Suppressor macrophage treated with lipopolysaccharide for 4 hours (primary cell): ENCODE measurements at regions not wholly inside any gene's neighbourhood (a gene's known extent, or its start where the extent isn't known, plus 50 kb on each side); places are given as distances from the start of the nearest gene placed in this dataset.
A peak's percentile ranks its signal among the peaks of the same experiment; 100 is the strongest.

ENCODE experiments used
- DNase-seq: peaks from one replicate; pipeline ENCODE4 v3.0.0-alpha.2; 2020

DNA sequence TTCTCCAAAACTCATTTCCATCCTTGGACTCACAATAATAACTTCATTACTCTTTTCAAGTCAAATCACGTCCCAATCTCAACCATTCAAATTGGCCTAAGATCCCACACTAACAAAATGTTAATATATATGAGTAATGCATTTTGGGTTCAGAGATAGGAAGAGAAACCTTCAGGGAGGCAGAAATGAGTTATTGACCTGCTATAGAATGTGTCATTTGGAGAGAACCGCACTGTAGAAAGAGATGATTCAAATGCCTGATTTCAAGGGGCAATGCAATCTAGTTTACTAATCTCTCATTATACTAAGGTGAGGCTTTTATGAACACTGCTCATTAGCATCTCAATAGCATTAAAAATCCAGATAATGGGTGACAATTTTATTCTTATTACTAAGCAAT, 1595.0 kb upstream of the GOT2 start:
- no peak for DNase-seq

GRCh38 chr16:60328152-60328551, 1594.0 kb upstream of the GOT2 start:
- no peak for DNase-seq

- DNase-seq, result no peak
Measured at GRCh38 chr16:60318486-60318885, 1584.4 kb upstream of the GOT2 start.

GRCh38 chr16:60310846-60311445, 1576.8 kb upstream of the GOT2 start:
- no peak for DNase-seq

DNA sequence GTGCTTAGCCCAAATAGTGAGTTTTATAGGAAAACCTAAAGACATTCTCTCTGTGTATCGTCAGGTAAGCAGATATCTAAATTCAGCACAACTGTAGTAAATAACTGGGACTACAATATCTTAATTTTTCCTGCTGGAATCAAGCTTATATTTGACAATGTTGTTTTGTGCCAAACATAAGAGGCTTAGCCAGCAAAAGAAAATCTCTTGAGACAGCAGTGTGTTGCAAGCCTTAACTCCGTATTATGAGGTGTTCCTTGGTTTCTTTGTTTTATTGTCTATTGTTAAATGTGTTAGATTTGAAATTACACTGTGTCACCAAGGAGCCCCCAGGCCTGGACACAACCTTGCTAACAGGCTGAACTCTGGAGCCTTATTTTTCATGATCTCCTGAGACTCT, 1570.6 kb upstream of the GOT2 start:
- no peak for DNase-seq

- no peak for DNase-seq
Measured at GRCh38 chr16:60304066-60304465, 1570.0 kb upstream of the GOT2 start.

GRCh38 chr16:60302676-60303075, 1568.6 kb upstream of the GOT2 start:
- DNase-seq, result no peak

GRCh38 chr16:60302261-60302660, 1568.1 kb upstream of the GOT2 start:
- DNase-seq, result no peak

DNA sequence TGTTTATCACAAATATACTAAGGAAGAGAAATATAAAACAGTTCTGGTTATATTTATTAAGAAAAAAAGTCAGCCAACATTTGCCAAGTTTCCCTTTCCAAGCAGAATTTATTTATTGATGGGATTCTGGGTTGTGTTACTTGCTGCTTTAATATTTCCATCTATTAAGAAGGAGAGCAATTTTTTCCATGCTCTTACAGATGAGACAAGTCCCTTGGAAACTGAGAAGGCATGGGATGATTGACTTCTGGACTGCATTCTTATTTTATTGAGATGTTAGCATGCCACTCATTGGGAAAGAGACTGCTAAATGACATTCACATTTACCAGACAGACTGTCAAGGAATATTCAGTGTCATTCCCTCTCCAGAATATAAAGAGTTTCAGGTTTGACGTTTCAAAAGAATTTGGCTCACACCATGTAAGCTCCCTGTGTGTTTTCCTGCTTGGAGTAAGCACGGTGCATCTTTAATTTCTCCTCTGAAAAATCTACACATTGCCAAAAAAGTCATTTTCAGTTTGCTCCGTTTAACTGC, 1565.2 kb upstream of the GOT2 start:
- no peak for DNase-seq

DNA sequence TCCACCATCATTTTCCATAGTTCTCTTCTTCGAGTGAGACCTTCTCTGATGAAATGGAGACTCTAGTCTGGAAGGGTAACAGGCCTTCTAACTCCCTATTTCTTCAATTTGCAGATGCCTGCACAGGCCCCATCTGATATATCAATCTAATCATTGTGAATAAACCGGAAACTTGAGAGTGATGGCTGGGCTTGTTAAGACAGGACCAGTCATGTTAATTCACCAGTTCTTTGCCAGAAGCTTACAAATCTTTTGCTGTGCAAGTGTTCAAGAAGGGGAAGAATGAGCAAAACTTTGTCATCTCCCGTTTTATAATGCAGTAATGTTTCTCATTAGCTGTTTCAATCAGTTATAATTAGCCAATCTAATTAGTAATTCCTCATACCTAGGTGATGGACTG, 1561.3 kb upstream of the GOT2 start:
- DNase-seq, result no peak

- DNase-seq, result no peak
Measured at GRCh38 chr16:60285794-60286193, 1551.7 kb upstream of the GOT2 start.

GRCh38 chr16:60279061-60279665, 1545.0 kb upstream of the GOT2 start:
- DNase-seq, result no peak

DNA sequence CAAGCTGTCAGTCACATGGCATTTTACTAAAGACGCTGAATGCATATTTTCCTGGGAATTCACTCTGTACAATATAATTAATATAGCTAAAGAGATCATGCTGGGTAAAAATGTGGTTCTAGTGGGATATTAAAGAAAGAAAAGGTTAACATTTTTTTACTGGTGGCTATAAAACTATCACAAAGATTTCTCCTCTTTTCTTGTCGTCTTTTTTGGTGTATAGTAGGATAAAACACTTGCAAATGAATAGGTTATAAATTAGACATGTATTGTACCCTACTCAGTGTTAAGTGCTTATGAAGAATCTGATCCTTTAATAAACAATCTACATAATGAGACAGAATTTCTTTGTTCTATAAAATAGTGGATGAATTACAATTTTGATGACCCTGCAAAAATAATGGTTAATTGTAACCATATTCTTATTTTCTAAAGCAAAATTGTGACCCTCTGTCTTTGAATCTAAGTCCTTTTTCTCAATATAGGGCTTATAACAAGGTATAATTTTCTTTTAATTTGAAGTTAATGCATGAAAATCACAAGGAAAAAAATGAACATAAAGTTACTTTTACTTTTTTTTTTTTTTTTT, 1540.4 kb upstream of the GOT2 start:
- DNase-seq, result no peak

GRCh38 chr16:60271781-60272180, 1537.7 kb upstream of the GOT2 start:
- no peak for DNase-seq

DNA sequence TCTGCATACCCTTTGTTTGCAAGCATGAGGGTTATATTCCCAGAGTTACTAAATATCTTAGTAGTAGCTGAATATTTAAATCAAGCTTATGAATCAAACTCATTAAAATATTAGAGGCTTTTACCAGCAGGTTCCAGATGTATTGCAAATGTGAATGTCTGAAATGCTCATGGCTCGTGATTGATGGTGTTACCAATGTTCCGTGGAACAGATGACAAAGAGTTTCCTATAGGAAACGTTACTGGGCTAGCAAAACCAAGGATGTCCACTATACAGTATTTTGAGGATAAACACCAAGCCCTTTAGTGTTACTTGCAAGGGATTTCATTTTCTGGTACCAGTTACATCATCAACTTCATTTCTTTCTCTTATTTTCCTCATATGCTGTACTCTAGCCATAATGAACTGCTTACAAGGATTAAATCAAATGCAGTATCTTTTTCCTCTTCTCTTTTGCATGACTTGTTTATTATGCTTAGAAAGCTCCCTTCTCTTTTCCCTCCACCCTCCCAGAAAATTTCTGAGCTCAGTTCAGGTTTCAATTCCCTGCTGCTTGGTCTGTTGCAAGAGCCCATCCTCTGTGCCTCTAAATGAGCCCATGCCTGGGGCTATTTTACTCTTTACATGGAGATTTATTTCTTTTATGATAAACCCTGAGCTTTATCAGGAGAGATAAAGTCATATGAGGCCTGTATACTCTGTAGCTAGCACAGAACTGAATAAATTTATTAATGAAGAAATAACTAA, 1537.1 kb upstream of the GOT2 start:
- DNase-seq, result no peak

DNA sequence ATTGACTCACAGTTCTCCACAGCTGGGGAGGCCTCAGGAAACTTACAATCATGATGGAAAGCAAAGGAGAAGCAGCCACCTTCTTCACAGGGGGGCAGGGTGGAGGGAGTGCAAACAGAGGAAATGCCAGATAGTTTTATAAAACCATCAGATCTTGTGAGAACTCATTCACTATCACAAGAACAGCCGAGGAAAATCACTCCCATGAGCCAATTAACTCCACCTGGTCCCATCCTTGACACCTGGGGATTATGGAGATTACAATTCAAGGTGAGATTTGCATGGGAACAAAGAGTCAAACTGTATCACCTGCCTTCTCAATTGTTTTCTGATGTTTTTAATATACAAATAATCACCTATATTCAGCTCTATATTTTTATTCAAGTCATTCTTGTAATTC, 1527.3 kb upstream of the GOT2 start:
- no peak for DNase-seq

- DNase-seq, result no peak
Measured at GRCh38 chr16:60259956-60260355, 1525.8 kb upstream of the GOT2 start.

GRCh38 chr16:60246086-60246485, 1512.0 kb upstream of the GOT2 start:
- no peak for DNase-seq

GRCh38 chr16:60241671-60242070, 1507.6 kb upstream of the GOT2 start:
- no peak for DNase-seq

DNA sequence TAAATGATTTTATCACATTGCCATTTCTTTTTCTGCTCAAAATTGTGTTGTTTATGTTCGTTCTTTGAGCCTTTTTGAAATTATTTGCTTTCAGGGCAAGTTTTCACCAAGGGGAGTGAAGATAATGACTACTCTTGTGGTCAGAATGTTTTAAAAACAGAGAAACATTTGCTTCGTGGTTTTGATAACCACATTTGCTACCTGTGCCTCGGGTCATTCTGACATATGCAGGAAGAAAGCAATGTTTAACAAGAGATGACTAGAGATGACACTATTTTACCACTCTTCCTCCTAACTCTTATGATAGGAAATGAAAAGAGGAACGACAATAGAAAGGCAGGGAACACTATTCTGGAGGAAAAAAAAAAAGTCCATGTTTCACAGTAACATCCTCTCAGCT, 1496.5 kb upstream of the GOT2 start:
- peak; percentile 1 for DNase-seq

DNA sequence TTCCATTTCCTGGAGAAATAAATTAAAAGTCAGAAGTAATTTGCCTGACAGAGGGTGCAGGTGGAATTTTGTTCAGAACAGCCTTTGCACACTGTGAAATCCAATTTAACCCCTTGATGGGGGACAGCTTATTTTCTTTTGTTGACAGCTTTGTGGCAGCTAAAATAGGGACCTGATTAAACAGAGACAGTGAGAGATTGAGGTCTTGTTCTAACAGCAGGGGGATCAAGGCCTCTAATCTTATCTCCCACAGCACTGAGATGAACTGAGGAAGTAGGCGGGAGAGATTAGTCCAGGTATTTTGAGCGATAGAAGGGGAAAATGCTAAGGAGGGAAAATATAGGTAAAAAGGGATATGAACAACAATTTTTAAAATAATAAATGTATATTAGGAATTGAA, 1491.4 kb upstream of the GOT2 start:
- no peak for DNase-seq

GRCh38 chr16:60217787-60218186, 1483.7 kb upstream of the GOT2 start:
- no peak for DNase-seq

DNA sequence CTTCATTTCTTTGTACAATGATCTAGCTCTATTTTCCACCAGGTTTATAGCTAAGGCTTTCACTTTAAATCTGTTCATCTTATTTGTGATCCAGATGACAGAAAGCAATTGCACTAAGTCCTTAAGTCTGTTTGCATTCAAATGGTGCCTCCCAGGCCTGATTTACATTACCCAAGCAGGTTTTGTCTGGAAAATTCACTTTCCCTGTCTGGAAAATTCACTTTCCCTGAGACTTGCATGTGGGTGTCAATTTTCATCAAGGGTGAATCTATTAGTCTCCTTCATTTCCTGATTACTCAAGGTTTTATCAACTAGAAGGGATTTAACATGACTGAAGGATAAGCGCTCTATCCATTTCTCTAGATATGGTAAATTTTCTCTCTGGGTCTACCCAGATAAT, 1480.2 kb upstream of the GOT2 start:
- DNase-seq, result no peak

GRCh38 chr16:60206516-60206915, 1472.4 kb upstream of the GOT2 start:
- DNase-seq, result no peak
